ENCODE measurements at regions not wholly inside any gene's neighbourhood (a gene's known extent, or its start where the extent isn't known, plus 50 kb on each side); places are given as distances from the start of the nearest gene placed in this dataset.

DNA sequence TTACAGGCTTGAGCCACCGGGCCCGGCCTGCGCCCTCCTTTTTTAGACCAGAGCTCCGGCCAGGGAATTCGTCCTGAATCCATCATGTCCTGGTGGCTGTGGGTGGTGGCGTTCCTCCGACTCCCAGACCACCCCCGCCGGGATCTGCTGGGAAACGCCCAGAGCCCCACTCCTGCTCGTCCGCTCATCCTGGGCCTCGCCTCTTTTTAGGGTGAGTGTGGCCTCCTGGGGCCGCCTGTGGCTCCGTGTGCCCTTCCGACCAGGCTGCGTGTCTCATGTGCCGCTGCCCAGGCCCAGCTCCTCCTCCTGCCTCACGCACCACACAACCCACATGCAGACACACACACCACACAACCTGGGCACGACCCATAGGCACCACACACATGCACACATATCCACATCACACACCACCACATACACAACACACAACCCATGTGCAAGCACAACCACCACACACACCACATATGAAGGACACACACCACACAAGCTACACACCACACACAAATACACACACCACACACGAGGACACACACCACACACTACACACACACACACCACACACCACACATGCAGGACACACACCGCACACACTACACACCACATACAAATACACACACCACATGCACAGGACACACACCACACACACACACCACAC, 946.2 kb downstream of the BRD1 start:
- DNase-seq (ENCODE audit: low spot score) = no peak

DNA sequence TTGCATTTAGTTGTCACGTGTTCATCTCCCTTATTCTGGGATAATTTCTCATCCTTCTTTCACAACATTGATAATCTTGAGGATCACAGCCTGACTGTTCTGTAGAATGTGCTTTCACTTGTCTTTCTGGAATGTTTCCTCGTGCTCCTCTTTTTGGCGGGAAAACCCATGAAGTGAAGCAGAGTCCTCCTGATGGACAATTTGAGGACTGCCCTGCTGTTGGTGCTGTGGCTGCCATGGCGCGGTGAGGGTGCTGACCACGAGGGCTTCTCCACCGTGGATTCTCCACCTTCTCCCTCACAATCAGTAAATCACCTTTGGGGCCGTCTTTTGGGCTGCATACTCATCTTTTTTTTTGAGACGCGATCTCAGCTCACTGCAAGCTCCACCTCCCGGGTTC, 946.9 kb downstream of the BRD1 start:
- no peak for DNase-seq (ENCODE audit: low spot score)
- ATAC-seq (ENCODE audit: insufficient number of reproducible peaks, low FRiP score, low read depth) = no peak
- no peak for TF ChIP-seq CTCF (IDR thresholded peaks at IDR 0.05)
- no peaks in the 10 kb centered on the region for H3K36me3 ChIP-seq
- no peaks in the 10 kb centered on the region for H3K9me3 ChIP-seq
- H3K4me3 ChIP-seq = no peak overlapping the region
- H3K27ac ChIP-seq = no peak overlapping the region
- H3K4me1 ChIP-seq (ENCODE audit: control insufficient read depth in 1 of 2, low read depth in 2 of 2) = no peaks in the 10 kb centered on the region
- no peaks in the 10 kb centered on the region for H3K27me3 ChIP-seq (replicated peaks; ENCODE audit: insufficient read depth)

More for the DNA sequence above, 946.2 kb downstream of the BRD1 start:
- Histone ChIP-seq H3K9me3 (no peaks in the 10 kb centered on the region), H3K27ac (no peak overlapping the region), H3K27me3 (replicated peaks; ENCODE audit: insufficient read depth) (no peaks in the 10 kb centered on the region), H3K4me3 (no peak overlapping the region), H3K36me3 (no peaks in the 10 kb centered on the region), H3K4me1 (ENCODE audit: control insufficient read depth in 1 of 2, low read depth in 2 of 2) (no peaks in the 10 kb centered on the region)
- TF ChIP-seq CTCF (IDR thresholded peaks at IDR 0.05) = no peak
- no peak for ATAC-seq (ENCODE audit: insufficient number of reproducible peaks, low FRiP score, low read depth)

DNA sequence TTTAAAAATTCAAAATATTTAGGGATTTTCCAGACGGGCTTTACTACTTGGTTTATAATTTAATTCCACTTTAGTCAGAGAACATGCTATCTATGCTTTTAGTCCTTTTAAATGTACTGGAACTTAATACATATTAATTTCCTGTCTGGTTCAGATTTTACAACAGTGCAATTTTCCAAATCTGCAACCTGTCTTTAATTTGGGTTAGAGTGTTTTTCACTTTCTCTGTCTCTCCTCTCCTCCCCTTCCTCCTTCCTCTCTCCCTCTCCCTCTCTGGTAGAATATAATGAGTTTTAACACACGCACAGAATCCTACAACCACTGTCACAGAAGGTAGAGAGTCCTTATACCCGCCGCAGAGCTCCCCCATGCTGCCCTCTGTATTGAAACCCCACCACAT, 950.7 kb downstream of the BRD1 start:
- no peak for TF ChIP-seq CTCF (IDR thresholded peaks at IDR 0.05)
- ATAC-seq (ENCODE audit: insufficient number of reproducible peaks, low FRiP score, low read depth) (no peak), DNase-seq (ENCODE audit: low spot score) (no peak)
- Histone ChIP-seq H3K27ac (no peak overlapping the region), H3K27me3 (replicated peaks; ENCODE audit: insufficient read depth) (no peaks in the 10 kb centered on the region), H3K9me3 (no peaks in the 10 kb centered on the region), H3K36me3 (no peaks in the 10 kb centered on the region), H3K4me3 (no peak overlapping the region), H3K4me1 (ENCODE audit: control insufficient read depth in 1 of 2, low read depth in 2 of 2) (no peaks in the 10 kb centered on the region)

DNA sequence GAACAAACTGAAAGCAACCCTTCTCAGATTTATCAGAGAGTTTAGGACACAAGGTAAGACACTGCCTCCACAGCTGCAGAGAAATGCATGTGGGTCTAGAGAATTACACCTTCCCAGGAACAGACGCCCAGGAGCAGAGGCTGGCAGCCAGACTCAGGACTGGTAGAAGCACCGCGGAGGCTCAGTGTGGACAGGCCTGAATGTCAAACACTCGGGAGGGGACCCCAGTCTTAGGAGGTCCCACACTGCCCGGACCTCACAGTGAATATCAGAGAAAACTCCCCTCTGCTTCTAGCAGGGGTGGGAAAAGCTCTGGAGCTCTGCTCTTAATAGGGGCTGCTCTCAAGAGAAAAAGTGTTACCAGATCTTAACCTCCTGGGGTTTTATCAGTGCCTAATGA, 952.7 kb downstream of the BRD1 start:
- ATAC-seq (ENCODE audit: insufficient number of reproducible peaks, low FRiP score, low read depth) = no peak
- Histone ChIP-seq H3K27me3 (replicated peaks; ENCODE audit: insufficient read depth) (no peaks in the 10 kb centered on the region), H3K4me1 (ENCODE audit: control insufficient read depth in 1 of 2, low read depth in 2 of 2) (no peaks in the 10 kb centered on the region), H3K4me3 (no peak overlapping the region), H3K27ac (no peak overlapping the region), H3K36me3 (no peaks in the 10 kb centered on the region), H3K9me3 (no peaks in the 10 kb centered on the region)
- TF ChIP-seq CTCF (IDR thresholded peaks at IDR 0.05) = no peak
- DNase-seq (ENCODE audit: low spot score) = no peak

DNA sequence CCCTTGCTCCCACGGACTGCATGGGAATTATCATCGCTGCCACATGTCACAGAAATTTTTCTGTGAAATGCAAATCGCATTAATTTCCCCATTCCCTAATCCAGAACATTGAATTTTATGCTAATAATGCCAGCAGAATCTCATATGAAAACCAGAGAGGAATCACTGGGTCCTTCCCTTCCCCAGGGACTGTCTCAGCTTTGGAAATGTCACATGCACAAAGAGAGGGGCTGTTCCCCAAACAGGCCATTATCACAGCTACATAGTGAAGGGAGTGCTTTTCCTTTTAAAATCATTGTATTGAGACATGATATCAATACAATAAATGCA, 954.5 kb downstream of the BRD1 start:
- Histone ChIP-seq H3K27ac (no peak overlapping the region), H3K4me1 (ENCODE audit: control insufficient read depth in 1 of 2, low read depth in 2 of 2) (no peaks in the 10 kb centered on the region), H3K9me3 (no peaks in the 10 kb centered on the region), H3K36me3 (no peaks in the 10 kb centered on the region), H3K4me3 (no peak overlapping the region), H3K27me3 (replicated peaks; ENCODE audit: insufficient read depth) (no peaks in the 10 kb centered on the region)
- no peak for ATAC-seq (ENCODE audit: insufficient number of reproducible peaks, low FRiP score, low read depth)
- no peak for DNase-seq (ENCODE audit: low spot score)
- TF ChIP-seq CTCF (IDR thresholded peaks at IDR 0.05) = no peak
